Dedifferentiated amniotic fluid mesenchymal stem cell (primary cell): ENCODE measurements at regions not wholly inside any gene's neighbourhood (a gene's known extent, or its start where the extent isn't known, plus 50 kb on each side); places are given as distances from the start of the nearest gene placed in this dataset.

Source experiments
- DNase-seq: peaks from one replicate; pipeline ENCODE4 v3.0.0-alpha.2; 2016; ENCODE audit errors: extremely low spot score

DNA sequence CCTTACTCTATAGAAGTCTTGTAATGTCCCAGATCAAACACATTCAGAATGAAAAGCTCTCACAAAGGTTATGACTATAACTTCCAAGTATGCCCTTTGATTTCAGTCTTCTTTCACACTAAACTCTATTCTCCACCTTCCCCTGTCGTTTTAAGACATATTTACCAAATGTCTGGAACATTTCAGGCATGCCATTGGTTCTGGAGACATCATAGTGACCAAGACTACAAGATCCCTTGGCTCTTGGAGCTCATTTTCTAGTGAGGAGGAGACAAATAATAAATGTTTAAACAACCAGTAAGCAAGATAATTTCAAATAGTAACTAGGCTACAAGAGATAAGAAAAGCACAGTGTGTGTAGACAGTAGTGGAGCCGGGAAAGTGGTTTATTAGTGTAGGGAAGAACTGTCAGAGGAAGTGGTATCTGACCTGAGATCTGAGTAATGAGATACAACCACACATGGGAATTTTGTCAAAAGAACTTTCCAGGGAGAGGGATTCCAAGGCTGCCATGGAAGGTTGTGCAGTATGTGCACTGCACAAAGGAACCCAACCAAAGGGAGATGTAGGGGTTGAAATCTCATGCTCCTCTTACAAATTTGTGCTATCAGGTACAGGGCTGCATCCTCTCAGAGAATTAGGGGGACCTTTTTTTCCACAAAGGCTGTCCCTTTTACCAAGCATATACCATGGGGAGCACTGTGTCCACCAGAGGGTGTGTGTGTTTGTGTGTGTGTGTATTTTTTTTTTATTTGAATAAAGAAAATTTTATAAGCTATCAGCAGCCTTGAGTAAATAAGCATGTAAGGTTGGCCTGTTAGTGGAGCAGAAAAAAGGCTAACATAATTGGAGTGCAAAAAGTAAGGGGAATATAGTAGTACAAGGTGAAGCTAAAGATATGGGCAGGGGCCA, 1279.1 kb upstream of the WWC1 start:
- no peak for DNase-seq

- DNase-seq = no peak
Observed at GRCh38 chr5:167014401-167015056, 1276.9 kb upstream of the WWC1 start.

GRCh38 chr5:167020418-167020817, 1271.0 kb upstream of the WWC1 start:
- no peak for DNase-seq

- DNase-seq = no peak
Observed at GRCh38 chr5:167029488-167029887, 1262.0 kb upstream of the WWC1 start.

- no peak for DNase-seq
Observed at GRCh38 chr5:167030500-167031120, 1260.8 kb upstream of the WWC1 start.

DNA sequence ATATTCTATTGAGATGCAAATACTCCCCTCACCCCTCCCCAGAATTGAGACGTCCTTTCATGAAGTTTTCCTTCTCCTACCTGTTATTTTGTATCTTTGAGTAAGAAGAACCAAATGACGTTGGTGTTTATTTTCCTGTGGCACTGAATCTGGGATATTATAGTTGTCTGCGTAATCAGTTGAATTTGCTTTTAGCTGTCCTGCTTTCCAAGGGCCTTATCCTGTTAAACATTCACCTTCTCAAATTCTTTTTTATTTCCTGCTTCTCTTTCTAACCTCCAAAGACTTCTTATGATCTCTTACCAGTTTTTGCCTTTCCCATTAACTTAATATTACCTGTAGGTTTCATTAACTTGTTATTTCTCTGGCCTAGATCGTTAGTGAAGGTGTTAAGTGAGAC, 1254.9 kb upstream of the WWC1 start:
- no peak for DNase-seq

GRCh38 chr5:167049043-167049663, 1242.3 kb upstream of the WWC1 start:
- no peak for DNase-seq

- DNase-seq = no peak
Observed at GRCh38 chr5:167049771-167050567, 1241.5 kb upstream of the WWC1 start.

- DNase-seq = no peak
Observed at GRCh38 chr5:167050568-167051401, 1240.7 kb upstream of the WWC1 start.

DNA sequence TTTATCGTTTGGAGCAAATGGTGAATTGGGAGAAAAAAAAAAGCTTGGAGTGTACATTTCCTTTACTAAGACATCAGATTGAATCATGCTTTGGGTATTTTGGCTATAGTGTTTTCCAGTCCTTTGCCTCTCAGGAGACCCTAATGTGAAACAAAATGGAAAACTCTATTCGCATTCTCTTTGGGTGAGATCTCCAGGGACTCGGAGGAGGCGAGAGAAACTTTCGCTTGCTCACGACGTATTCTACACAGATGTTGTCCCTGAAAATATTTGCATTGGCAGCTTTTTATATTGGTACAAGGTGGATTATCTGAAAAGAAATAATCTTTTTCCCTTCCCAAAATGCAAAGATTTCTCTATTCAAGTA, 1240.1 kb upstream of the WWC1 start:
- DNase-seq = no peak

DNA sequence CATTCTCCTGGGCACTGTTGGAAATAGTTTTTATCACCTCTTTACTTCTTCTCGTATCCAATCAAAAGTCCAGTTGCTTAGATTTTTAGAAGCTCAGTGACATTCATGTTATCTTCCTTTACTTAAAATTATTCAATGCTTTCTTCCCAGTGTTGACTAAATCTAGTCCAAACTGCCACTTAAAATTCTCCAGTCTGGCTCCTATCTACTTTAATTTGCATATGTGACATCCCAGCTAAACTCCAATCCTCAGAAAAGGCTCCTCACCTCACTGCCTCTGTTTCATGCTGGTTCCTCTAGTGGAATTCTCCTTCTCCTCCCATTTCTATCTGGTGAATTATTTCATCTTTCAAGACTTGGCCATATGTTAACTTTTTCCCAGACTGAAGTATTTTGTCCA, 1238.7 kb upstream of the WWC1 start:
- no peak for DNase-seq

DNA sequence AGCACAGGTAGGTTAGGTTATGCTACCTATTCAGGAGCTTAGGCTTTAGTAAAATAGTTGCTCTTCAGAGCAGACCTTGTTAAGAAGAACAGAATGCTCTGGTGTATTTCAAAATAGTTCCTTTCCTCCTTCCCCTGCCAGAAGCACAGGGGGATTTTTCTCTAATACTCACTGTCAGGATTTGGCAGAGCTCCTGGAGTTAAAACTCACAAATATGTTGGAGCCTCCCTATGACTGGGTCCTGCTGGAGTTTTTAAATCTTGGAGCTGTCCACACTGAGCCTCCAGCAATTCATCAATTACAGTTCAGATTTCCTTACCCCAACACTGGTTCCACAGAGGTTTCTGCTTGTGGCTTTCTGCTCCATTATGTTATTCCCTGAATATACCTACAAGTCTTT, 1233.8 kb upstream of the WWC1 start:
- no peak for DNase-seq

- DNase-seq = no peak
Observed at GRCh38 chr5:167061695-167062094, 1229.8 kb upstream of the WWC1 start.

DNA sequence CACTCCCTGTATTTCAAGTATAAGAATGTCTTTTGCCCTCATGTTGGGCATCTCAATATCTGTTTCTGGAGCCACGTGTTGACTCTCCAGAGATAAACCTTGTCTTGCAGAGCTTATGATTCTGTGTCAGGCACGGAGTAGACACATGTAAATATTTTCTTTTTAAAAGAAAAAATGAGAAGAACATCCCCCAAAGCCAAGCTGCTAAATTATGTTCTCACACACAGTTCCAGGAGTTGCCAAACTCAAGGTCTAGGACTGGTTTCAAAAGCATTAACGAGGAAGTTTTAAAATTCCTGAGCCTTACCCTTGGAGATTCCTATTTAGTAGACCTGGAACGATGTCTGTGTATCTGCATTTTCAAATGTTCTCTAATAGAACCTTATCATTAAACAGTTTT, 1228.3 kb upstream of the WWC1 start:
- DNase-seq = no peak

DNA sequence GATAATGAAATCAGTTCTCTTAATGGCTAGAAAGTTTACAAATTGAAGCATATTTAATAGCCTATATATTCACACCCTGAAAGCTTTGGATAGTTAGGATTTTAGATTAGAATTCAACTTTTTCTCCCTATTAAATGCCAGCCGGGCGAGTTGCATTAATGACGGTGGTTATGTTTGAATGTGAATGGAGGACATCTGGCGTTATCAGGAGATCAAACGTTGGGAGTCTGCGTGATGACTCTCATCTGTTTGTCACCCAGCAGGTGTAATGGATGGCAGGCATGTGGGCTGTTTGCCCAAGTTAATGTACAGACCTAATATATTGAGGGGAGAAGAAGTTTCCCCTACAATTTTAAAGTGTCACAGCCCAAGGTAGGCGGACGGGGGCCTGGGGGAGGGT, 1227.7 kb upstream of the WWC1 start:
- DNase-seq = no peak

- DNase-seq = no peak
Observed at GRCh38 chr5:167064198-167064776, 1227.2 kb upstream of the WWC1 start.

DNA sequence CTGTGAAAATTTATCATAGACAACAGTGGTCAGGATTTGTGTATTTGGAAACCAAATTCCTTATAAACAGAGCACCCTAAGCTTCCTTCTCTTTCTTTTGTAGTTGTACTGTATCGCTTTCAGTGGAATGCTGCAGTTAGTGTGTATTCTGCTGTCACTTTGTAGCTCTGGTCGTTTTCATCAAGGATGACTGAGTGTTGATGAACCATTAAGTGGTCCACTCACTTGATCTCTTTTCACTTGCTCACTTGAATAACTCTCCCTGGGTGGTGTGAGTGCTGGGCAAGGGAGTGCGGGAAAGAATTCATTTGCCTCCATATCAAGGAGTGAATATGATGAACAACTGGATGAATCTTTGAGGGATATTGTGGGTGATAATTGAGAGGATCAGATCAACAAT, 1225.7 kb upstream of the WWC1 start:
- no peak for DNase-seq

DNA sequence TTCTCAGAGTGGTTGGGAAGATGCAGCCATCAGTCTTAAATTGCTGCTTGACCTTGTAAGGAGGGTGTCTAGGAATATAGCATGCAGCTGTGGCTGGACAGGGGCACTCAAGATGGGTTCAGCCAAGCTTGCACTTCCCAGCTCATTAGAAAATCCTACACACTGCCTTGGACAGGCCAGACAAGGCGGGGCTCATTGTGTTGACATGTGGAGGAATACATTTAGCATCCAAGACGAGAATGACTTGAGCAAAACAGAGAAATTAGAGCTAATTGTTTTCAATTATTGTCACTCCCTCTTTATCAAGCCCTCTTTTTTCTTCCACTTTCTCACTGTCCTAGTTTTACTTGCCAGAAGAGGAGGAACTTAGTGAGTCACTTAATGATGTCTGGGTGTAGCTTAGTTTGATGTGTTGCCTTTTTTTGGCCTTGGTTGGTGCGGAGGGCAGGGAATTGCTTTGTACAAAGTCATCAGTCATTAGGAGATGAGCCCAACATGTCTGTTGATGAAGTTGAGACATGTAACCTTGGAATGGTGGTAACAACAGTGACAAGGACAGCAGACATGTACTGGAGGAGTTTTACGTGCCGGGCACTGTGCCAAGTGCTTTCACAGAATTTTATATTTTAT, 1219.3 kb upstream of the WWC1 start:
- DNase-seq = no peak

DNA sequence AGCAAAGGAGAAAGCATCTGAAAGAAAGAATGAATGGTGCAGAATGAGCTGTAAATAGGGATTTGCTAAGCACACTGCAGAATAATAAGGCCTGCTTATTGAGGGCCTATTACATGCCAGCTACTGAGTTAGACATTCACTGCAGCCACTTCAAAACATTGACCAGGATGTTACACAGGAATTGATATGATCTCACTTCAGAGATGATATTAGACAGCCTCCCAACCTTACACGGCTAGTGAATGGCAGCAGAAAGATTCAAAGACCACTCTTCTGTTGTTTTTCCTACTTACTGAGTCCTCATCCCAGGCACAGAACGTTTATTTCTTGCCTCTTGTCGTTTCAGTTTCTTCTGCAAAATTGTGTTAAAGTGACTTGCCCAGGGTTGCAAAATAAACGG, 1209.9 kb upstream of the WWC1 start:
- no peak for DNase-seq

GRCh38 chr5:167096816-167097215, 1194.6 kb upstream of the WWC1 start:
- DNase-seq = no peak
